Activated gamma-delta T cell treated with Interleukin-2 at 50 U/mL for 16 hours (primary cell): ENCODE measurements at regions not wholly inside any gene's neighbourhood (a gene's known extent, or its start where the extent isn't known, plus 50 kb on each side); places are given as distances from the start of the nearest gene placed in this dataset.

Experiments
- DNase-seq: peaks from one replicate; pipeline ENCODE4 v3.0.0-alpha.2; 2020

DNA sequence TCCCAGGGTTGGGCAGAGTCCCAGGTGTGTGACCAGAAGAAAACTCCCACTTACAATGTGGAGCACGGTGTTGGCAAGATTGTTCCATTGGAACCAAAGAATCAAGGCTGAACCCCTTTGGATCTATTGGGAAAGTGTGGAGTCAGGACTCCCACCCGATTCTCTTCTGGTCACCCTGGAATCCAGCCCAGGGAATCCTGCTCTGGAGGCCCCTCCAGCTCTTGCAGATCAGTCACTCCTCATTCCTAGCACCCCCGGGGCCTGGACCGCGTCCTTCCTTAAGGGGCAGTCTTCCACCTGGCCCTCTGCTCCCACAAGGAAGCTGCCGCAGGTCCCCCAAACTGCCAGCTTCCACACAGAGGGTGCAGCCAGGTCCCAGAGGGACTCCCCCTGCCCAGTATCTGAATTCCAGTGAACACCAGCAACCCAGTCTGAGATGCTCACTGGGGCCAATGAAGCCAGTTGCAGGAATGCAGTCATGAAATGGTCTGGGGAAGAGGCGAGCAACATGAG lies 170.1 kb downstream of the GADD45G start:
- DNase-seq: no peak

DNA sequence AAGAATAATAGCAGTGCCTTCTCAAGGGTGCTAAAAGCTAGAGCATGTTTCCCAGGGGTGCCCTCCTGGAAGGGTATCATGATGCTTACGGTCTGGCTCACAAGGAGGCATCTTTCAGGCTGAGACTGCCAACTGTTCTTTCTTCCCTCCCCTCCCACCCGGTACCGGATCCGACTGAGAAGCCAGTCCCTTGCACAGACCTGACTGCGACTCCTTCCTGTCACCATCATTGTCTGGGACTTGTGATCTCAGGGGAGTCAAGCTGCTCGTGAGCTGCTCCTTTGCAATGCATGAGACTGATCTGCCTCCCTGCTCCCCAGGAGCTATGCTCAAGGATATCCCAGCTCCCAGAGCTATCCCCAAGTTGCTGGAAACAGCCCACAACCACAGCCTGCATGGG lies 170.8 kb downstream of the GADD45G start:
- no peak for DNase-seq

DNA sequence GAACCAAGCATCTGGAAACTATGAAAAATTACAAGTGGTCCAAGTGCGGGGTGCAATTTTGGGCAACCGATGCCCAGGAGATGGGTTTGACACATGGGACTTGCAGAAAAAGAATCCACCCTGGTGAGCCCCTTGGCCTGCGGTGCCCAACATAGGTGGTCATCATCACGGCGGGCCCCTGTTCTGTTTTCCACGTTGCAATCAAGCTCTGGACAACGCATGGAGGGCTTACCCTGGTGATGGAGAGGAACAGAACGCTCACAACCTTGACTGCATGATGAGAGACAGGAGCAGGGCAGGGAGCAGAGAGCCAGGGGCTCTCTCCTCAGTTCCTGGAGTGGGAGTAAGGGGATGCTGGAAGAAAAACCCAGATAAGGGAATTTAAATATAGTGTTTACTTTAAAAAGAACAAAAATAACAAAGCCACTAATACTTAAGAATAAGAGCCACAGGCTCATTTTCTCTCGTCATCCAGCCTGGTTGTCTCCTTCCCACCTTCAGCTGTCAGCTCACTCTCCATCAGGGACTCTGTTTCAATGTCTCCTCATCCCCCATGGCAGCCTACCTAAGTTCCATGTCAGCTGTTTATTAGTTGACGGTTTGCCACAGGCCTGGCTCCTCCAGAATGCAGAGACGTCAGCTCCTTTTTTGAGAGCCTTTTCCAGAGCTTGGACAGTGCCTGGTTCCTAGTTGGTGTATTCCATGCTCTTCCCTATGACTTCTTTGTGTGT lies 172.1 kb downstream of the GADD45G start:
- DNase-seq: no peak

DNA sequence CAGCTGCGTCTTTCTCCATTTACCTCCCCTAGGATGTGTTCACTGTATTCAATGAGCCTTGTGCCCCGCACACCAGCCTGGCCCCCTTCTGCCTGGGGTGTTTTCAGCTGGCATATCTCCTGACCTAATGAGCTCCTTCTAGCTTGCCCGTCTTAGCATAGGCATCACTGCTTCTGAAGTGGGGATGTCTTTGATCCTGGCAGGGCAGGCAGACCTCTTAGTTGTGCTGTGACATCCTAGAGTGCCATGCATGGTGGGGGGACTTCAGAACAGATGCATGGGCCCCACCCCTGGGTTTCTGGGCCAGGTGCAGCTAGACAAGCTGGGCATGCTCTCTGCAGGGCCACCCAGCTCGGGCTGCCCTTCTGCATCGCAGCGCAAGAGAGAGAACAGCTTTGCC lies 172.7 kb downstream of the GADD45G start:
- DNase-seq: no peak

DNA sequence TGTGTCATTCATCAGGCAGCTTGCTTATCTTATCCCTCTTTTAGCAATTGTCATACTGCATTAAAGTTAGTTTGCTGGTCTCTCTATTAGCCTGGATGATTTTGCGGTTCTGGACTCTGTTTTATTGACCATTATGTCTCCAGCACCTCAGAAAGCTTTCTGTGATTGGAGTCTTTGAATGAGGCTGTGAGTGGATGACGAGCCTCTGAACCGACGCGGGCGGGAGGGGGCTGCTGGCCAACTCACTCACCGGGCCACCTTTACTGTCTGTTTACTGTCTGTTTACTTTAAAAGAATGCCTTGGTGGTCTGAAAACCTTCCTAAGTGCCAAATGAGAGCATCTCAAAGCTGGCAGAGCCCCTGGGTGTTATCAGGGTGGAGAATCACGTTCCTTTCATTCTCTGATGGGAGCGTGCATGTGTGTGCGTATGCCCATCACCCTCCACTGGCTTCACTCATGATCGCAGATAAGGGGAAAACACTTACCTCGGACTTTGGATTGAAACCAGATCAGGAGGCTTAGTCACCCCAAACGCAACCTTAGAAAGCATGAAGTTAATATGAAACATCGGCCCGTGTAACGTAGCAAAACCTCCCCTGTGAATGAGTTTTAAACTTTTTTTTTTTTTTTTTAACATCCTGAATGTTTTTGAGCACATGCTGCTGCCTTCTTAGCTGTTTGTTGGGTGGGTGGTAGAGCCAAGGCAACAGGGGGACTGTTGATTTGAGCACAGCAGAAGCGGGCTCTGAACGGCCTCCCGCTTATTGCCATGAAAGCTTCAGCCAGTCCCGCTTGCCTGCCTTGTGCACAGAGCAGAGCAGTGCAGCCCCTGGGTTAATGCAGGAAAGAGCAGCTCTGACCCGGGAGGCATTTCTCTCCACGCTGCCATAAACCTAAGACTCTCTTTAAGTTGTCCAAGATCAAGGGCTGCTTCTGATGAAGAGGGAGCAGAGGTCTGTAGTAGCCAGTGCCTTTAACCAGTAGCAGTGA lies 173.6 kb downstream of the GADD45G start:
- DNase-seq: no peak

DNA sequence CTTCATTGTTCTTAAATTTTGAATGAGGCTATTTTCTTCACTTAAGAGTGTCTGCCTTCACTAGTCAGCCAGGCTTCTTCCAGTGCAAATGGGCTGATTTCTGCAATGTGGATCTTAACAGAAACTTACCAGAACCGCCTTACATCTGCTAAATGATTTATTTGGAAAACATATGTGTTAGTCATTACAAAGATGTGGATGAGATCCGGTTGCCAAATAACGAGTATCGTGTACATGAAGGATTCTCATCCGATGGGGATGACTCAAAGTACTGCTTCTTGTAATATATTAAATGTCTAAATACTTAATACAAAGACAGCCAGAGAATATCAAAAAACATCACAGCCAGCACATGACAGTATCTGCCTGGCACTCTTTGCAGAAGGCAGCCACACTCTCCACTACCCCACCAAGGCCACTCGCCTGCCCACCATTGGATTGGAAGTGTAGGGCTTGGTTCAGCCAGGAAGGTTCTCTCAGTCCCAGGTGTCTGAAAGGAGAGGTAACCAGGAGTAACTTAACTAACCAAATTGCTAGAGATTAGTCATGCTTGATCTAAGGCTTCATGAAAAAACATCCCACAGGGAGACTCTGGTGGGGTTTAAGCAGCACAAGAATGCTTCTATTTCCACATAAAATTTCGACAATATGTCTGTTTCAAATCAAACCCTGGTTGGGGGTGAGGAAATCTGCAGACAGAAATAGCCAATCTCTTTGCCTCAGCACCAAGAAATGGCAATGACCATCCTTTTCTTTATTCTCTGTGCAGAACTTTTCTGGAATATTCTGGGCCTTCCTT lies 174.8 kb downstream of the GADD45G start:
- no peak for DNase-seq

DNA sequence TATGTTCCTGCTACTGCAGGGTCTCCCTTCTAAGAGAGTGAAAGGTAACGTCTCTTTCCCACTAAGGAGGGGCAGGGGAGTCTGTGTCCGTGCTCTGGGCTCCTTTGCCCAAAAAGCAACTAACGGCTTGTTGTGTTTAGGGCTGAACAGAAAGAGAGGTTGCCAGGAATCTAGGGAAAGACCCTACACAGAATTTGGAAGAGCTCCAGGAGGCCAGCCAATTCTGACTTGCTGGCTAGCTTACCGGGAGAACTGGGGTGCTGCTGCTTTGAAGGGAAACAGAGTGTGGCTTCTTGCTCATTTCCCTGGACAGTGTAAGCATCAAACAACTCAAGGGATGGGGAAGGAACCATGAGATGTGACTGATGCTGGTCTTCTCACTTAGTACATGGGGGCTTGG lies 176.1 kb downstream of the GADD45G start:
- no peak for DNase-seq

DNA sequence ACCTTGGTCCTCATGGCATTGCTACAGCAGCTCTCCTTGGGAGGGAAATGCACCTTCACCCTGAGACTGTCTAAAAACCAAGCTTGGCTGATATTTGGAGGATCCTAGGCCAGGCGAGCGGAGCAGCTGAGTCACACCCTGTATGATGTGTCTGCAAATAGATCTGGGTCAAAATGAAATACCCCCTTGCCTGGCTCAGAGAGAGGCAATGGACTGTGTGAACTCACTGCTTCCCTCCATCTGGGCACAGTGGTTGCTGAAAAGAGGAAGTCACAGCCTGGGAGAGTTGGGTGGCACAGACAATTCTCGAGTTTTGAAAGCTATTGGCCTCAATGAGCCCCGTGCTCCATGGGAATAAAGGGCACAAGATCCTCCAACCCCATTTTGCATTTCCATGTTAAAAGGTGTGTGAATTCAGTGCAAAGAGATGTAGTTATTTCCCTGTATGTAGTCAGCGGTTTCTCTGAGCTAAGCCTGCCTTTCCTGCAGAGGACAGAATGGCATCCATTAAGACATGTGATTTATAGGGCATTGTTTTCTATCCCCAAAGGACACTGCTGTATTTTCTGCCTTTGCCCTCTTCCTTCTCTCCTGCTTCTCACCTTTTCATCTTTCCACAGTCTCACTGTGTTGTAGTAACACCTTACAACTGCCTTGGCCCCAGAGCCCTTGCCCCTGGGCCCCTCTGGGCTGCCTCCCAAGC lies 177.2 kb downstream of the GADD45G start:
- no peak for DNase-seq

DNA sequence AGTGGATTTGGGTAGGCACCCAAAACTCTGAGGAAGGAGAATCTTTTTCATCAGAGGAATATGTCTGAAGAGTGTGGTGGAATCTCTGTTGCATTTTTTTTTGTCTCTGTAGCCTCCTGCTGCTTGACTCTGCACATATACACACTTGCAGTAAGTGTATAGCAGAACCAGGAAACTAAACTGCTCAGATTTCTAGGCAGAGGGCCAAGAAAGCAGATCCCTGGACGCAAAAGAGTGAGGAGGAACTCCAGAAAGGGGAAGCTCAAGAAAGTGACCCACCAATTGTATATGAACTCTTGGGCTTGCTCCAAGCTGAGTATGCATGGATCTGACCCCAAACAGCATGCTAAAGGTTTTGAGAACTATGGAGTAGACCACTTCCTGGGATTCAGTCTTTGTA lies 181.8 kb downstream of the GADD45G start:
- DNase-seq: no peak

DNA sequence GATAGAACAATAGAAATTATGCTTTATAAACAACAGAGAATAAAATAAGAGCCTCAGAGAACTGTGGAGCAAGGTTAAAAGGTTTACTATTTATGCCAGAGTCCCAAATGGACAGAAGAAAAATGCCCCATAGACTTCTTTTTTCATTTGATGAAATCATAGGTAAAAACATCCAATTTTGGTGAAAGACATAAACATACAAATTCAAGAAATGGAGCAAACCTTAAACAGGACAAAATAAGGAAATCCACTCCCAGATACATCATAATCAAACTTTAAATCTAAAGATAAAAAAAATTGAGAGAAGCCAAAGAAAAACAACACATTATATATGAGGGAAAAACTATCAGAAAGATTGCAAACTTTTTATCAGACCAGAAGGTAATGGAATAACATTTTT lies 182.8 kb downstream of the GADD45G start:
- no peak for DNase-seq

DNA sequence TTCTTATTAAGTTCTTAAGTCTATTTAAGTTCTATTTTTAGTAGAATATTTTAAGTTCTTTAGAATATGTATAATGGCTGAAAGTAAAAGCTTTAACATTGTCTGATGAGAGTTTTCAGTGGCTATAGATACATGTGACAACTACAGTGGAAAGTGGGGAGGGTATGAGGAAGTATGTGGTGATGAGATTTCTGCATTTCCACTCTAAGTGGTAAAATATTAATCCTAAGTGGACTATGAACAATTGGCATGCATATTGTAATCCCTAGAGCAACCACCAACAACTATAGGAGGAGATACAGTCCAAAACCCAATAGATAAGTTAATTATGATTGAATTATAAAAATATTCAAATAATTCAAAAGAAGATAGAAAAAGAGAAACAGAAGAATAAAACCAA lies 183.6 kb downstream of the GADD45G start:
- DNase-seq: no peak

DNA sequence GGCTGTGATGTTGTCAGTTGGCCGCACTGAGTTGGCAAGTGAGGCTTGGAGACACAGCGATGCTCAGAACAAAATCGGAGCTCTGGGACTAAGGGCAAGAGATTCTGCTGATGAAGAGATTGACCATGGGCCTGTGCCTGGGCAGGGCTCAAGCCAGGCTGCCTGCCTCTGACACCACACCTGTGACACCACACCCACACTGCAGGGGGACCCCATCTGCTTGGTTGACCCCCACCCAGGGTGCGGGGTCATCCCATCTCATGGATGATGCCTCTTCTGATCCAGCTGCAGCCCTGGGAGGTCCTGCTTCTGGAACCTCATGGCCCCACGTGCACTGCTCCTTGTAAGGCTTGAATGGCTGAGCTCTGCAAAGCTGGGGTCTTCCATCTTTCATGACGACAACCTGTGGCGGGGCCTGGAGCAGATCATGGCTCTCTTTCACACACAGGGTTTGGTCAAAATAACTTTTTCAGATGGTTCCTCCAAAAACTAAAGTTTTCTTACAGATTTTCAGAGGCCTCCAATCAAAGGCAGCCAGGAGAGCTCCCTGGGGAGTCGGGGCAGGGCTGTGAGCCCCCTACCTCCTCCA lies 185.2 kb downstream of the GADD45G start:
- DNase-seq: no peak

DNA sequence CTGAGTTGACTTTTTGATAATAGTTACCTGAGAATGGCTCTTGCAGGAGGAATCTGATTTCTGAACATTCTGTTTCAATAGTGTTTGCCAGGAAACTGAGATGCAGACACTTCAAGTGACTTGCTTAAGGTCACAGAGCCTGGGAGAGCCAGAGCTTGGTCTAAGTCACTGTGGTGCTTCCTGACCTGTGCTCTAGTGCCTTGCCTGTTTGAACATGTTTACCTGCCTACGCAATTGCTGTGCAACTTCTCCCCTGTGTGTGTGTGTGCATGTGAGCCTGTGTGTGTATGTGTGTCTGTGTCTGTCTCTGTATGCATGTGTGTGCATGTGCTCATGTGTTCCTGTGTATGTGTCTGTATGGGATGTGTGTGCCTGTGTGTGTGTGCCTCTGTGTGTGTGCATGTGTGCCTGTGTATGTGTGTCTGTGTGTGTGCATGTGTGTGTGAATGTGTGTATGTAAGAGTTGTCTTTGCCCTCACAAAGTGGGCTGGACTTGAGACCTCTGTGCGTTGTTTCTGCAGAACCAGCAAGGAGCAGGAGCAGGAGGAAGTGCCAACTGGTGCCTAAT lies 185.8 kb downstream of the GADD45G start:
- DNase-seq: no peak

DNA sequence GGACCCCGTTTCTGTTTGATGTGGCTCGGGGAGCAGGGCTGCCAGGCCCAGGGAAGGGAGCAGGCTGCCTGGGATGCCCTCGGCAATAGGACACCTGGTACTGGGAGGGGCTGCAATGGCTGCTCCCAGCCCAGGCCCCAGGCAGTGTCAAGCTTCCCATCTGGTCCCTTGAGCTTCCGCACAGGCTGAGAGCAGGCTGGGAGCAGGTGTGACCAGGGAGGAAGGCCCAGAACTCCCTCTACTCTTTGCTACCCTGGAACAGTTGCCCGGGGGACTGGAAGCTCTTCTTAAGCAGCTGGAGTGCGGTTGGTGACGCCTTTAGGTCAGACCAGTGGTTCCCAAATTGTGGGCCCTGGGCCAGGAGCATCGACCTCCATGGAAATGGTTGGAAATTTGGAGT lies 186.9 kb downstream of the GADD45G start:
- DNase-seq: no peak

DNA sequence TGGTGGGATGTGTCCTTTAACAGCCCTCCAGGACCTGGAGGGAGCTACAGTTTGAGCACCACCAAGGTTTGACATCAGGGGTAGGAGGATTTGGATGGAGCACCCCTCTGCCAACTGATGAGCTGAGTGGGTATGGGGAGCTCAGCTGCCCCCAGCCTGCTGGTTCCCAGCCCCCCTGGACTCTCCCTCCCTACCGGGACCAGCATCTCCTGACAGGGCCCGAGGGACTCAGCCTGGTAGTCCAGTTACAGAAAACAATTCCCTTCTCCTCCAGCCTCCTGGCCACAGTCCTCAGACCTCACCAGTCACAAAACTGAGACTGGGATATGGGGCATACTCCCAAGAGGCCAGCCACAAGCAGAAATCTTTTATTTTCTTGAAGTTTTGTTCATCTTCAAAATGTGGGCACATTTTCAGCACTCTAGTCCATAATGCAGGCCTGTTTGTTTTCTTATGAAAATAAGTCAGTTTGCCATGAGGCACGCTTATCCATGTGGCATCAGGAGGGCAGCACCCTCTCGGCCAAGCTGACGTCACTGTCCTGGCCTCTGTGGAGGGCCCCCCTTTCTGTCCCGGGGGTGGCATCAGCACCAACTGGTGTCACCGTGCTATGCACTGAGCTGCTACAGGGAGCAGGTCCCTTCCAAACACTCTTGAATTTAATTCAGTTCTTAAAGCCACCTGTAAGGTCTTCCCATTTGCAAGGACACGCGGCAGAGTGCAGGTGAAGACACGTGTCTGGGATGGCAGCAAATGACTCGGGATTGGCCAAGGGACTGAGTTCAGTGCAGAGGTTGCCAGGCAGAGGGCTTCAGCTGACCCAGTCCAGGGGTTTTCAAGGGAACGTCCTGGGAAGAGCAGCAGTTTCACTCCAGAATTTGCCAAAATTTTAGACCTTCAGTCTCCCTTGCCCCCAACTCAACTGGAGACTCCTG lies 187.6 kb downstream of the GADD45G start:
- DNase-seq: no peak

DNA sequence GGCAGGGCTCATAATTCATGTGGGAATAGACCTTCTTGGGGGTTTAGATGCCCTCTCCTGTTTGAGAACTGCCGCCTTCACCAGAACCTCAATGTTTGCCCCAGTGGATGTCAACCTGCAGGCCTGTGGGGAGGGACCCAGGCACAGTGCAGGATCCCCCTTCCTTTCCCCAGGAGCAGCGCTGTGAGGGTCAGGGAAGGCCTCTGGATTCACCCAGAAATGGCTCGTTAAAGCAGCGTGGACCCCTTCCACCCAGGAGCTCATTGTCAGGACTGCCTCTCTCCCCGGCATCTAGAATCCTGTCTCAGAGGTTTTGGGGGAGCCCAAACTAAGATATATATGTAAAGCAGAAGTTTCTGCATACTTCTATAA lies 188.3 kb downstream of the GADD45G start:
- DNase-seq: no peak

DNA sequence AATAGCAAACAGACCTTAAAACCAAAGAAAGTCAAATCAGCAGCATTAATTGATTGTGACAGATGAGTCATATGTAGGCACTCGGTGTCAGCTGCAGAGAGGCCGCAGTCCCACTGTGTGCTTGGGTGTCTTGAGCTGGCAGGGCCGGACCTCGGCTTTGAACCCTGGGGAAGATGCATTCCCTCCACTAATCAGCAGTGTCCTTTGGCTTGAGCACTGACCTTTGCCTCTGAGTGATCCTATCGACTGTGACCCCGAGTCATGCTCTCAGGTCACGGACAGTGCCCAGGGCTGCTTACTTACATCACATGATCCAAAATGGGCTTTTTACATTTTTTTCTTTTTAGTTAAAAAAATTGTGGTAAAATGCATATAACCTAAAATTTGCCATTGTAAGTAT lies 188.7 kb downstream of the GADD45G start:
- no peak for DNase-seq

DNA sequence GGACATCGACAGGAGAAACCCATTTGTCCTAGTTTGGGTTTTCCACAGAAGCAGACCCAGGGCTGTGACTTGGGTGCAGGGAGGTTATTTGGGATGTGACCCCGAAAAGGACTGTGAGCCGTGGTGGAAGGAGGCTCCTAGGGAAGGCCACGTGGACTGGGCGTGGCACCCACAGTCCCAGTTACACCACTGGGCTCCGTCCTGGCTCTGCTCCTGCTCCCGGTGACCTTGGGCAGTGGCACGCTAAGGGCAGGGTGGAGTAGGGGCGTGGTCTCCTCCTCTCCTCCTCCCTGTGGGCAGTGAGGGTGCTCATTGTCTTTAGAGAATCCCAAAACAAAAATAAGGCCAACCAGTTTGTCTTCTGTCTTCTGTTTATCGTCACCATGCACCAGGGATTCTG lies 190.1 kb downstream of the GADD45G start:
- DNase-seq: no peak

DNA sequence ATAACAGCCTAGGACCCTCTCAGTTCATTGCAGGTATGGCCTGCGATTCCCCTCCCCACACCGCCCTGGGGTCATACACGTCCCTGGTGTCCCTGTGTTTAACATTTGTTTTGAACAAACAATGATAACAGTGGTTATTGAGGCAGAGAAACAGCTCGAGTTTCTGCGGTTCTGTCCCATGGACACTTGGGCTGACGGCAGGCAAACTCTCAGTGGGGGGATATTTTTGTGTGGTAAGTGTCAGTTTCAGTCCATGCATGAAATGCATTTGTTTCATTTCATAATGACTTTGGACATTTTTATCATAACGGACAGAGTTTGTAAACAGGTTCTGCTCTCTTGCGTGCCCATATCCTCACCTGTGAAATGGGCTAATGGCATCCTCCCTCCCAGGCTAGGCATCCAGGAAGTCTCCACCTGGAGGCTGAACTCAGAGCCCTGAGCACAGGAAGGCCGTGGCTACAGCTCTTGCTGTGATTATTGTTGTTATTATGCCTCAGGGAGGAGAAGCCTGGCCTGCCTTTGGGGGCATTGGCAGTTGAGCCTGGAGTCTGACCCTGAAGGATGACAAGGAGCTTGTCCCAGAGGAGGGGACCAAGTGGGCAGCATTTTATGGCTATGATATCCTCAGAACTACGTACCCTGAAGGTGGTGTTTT lies 190.9 kb downstream of the GADD45G start:
- no peak for DNase-seq

DNA sequence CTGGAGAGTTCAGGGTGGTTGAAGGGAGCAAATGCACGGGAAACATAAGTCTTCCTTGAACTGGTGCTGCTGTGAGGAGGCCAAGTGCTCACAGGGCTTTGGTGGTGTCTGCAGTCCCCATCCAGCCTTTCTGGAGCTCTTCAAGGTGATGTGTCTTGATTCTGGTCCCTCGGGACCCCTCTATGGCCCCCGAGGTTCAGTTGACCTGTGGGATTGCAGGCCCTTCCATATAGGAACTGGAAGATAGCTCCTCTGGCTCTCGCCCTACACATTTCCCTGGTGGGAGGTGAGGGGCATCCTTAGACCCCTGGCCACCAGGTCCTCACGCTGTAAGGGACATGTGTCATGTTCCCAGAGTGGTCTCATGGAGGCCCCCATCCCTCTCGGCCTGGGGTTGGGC lies 191.8 kb downstream of the GADD45G start:
- no peak for DNase-seq
